Ishikawa (cell line): ENCODE measurements at regions not wholly inside any gene's neighbourhood (a gene's known extent, or its start where the extent isn't known, plus 50 kb on each side); places are given as distances from the start of the nearest gene placed in this dataset.

Experiments used
- CEBPB ChIP-seq: IDR thresholded peaks from 2 replicates; pipeline ENCODE4 v1.6.1; 2012
- CREB1 ChIP-seq: IDR thresholded peaks from 2 replicates; pipeline ENCODE4 v1.6.1; 2012; ENCODE audit warnings: low read depth
- EGR1 ChIP-seq: IDR thresholded peaks from 2 replicates; pipeline ENCODE4 v1.6.1; 2012
- EP300 ChIP-seq: IDR thresholded peaks from 2 replicates; pipeline ENCODE4 v1.6.1; 2012; ENCODE audit warnings: borderline replicate concordance
- FOXM1 ChIP-seq: IDR thresholded peaks from 2 replicates; pipeline ENCODE4 v1.6.1; 2012; ENCODE audit warnings: low read depth, borderline replicate concordance
- NFIC ChIP-seq: IDR thresholded peaks from 2 replicates; pipeline ENCODE4 v1.6.1; 2012
- RAD21 ChIP-seq: IDR thresholded peaks from 2 replicates; pipeline ENCODE4 v1.6.1; 2012; ENCODE audit warnings: low read depth
- TAF1 ChIP-seq: IDR thresholded peaks from 2 replicates; pipeline ENCODE4 v1.6.1; 2012; ENCODE audit warnings: low read depth, mild to moderate bottlenecking
- TCF12 ChIP-seq: IDR thresholded peaks from 2 replicates; pipeline ENCODE4 v1.6.1; 2012; ENCODE audit warnings: low read depth
- TEAD4 ChIP-seq: IDR thresholded peaks from 2 replicates; pipeline ENCODE4 v1.6.1; 2012
- YY1 ChIP-seq: IDR thresholded peaks from 2 replicates; pipeline ENCODE4 v1.6.1; 2012; ENCODE audit warnings: low read depth
- ZBTB7A ChIP-seq: IDR thresholded peaks from 2 replicates; pipeline ENCODE4 v1.6.1; 2012; ENCODE audit warnings: low read depth
- TF ChIP-seq, protein P1 (sequence below): IDR thresholded peaks from 2 replicates; pipeline ENCODE4 v1.6.1; 2012; ENCODE audit warnings: low read depth, mild to moderate bottlenecking
- TF ChIP-seq, protein P2 (sequence below): IDR thresholded peaks from 2 replicates; pipeline ENCODE4 v1.6.1; 2012
- TF ChIP-seq, protein P3 (sequence below): IDR thresholded peaks from 2 replicates; pipeline ENCODE4 v1.6.1; 2012

DNA sequence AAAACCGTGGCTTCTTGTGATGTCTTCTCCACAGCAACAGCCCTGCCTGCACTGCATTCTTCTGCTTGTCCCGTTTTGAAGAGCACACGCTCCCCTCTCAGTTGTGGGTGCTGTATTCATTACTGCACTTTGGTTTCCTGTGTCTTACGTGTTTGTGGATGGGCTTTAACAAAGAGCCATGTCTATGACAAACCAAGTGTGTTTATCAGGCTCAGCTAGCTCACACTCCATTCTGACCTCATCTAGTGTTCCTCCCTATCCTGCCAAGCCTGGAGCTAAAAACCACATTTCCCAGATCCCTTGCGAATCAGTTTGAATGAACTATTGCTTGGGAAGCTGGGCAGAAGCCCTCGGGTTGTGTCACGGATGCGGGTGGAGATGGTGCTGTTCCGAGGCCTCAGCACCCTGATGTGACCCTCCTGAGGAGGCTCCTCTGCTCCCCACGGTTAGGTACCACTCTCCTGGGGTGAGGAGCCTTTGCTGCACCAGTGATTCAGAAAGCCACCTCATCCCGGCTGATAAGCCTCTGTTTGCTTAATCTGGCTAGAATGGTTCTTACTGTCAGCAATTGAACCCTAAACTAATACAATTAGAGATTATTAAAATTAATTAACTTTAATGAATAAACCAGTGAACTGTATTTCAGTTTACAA is 116.5 kb downstream of the GALR1 start:
- no peak for TF ChIP-seq EP300

DNA sequence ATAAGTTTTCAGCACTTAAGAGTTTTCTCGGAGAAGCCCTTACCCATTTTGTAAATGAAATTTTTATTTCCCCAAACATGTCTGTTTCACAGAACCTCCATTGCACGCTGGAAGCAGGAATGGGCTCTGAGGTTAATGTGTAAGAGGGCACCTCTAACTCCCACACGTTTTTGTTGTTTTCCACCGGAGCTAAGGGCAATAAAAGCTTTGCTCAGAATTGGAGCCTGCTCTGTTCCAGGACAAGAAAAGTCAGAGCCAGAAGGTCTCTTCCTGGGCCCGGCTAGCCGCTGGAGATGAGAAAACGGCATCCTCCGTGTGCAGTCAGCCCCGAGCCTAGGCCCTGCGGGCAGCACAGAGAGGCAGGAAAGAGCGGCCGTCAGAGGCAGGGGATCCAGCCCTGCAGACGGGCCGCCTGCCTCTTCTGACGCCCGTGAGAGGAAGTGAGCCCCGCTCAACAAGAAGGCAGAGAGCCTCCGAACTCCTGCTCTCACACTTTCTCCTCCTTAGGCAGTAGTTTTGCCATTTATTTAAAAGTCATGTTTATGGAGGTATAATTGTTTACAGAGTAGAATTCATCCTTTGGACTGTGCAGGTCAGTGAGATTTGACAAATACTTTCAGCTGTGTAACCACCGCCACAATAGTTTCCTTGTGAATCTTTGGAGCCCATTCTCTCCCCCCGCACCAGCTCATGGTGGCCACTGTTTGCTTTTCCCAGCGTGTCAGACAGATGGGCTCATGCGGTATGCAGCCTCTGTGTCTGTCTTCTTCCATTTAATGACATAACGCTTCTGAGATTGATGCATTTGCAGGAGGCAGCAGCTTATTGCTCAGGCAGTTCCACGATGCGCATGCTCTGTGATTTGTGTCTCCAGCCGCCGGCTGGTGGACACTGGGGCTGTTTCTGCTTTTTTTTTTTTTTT is 117.3 kb downstream of the GALR1 start:
- TF ChIP-seq TEAD4 (no peak), TAF1 (no peak), NFIC (no peak), YY1 (no peak), RAD21 (no peak), TCF12 (no peak), CREB1 (no peak), EGR1 (no peak), FOXM1 (no peak), ZBTB7A (no peak), EP300 (no peak), CEBPB (no peak)
- TF ChIP-seq, protein P1, sequence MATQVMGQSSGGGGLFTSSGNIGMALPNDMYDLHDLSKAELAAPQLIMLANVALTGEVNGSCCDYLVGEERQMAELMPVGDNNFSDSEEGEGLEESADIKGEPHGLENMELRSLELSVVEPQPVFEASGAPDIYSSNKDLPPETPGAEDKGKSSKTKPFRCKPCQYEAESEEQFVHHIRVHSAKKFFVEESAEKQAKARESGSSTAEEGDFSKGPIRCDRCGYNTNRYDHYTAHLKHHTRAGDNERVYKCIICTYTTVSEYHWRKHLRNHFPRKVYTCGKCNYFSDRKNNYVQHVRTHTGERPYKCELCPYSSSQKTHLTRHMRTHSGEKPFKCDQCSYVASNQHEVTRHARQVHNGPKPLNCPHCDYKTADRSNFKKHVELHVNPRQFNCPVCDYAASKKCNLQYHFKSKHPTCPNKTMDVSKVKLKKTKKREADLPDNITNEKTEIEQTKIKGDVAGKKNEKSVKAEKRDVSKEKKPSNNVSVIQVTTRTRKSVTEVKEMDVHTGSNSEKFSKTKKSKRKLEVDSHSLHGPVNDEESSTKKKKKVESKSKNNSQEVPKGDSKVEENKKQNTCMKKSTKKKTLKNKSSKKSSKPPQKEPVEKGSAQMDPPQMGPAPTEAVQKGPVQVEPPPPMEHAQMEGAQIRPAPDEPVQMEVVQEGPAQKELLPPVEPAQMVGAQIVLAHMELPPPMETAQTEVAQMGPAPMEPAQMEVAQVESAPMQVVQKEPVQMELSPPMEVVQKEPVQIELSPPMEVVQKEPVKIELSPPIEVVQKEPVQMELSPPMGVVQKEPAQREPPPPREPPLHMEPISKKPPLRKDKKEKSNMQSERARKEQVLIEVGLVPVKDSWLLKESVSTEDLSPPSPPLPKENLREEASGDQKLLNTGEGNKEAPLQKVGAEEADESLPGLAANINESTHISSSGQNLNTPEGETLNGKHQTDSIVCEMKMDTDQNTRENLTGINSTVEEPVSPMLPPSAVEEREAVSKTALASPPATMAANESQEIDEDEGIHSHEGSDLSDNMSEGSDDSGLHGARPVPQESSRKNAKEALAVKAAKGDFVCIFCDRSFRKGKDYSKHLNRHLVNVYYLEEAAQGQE, result no peak
- TF ChIP-seq, protein P2, sequence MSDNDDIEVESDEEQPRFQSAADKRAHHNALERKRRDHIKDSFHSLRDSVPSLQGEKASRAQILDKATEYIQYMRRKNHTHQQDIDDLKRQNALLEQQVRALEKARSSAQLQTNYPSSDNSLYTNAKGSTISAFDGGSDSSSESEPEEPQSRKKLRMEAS, result no peak
- TF ChIP-seq, protein P3, sequence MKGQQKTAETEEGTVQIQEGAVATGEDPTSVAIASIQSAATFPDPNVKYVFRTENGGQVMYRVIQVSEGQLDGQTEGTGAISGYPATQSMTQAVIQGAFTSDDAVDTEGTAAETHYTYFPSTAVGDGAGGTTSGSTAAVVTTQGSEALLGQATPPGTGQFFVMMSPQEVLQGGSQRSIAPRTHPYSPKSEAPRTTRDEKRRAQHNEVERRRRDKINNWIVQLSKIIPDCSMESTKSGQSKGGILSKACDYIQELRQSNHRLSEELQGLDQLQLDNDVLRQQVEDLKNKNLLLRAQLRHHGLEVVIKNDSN, result no peak

DNA sequence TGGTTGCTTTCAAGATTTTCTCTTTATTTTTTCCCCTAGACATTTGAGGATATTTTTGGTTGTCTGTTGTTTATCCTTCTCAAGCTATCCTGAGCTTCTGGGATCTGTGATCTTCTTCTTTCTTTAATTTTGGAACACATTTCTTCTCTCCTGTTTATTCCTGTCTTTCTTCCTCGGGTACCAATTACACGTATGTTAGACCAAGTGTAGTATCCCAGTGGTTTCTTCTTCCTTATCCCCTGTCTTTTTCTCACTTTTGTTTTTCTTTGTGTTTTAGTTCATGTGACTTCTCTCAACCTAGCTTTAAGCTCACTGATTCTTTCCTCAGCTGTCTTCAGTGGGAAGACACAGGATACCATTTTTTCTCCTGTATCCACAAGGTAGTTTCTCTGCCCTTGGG is 120.0 kb downstream of the GALR1 start:
- TF ChIP-seq NFIC, result no peak
- TF ChIP-seq TAF1, result no peak
- no peak for TF ChIP-seq EP300
- no peak for TF ChIP-seq ZBTB7A
- TF ChIP-seq YY1, result no peak
- TF ChIP-seq, protein P2, result no peak
- TF ChIP-seq, protein P1, result no peak
- no peak for TF ChIP-seq TEAD4
- no peak for TF ChIP-seq RAD21
- no peak for TF ChIP-seq TCF12
- TF ChIP-seq CEBPB, result no peak
- TF ChIP-seq, protein P3, result no peak

DNA sequence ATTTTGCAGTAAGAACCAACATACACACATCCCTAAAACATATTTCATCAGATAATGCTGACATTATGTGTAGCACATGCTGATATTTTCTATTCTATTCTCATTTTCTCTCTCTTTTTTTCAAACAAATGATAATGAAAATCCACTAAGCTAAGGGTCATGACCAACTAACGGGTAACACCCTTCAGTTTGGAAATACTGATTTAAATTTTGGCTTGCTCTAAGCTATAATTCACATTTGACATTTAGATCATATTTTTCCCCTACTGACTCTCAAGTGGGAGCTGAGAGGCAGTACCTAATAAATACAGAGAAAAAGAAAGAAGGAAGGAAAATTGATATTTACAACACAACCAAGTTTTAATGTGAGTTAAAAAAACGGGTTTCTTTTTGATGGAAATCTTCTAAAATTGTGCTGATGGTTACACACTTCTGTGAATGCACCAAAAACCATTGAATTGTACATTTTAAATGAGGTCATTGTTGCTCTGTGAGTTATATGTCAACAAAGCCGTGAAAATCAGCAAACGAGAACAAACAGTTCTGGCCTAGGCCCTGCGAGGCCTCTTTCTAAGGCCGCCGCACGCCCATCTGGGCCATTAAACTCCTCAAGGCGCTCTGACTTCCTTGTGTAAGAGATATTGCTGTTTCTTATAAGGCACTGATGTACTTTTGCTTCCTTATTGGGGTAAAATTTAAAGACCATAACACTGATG is 124.2 kb downstream of the GALR1 start:
- TF ChIP-seq, protein P1, result no peak
- TF ChIP-seq EGR1, result no peak
- TF ChIP-seq, protein P2, result no peak
- no peak for TF ChIP-seq EP300
- no peak for TF ChIP-seq RAD21
- no peak for TF ChIP-seq TAF1
- TF ChIP-seq FOXM1, result no peak
- no peak for TF ChIP-seq YY1
- no peak for TF ChIP-seq ZBTB7A
- no peak for TF ChIP-seq TEAD4
- TF ChIP-seq, protein P3, result no peak
- no peak for TF ChIP-seq TCF12
- TF ChIP-seq CREB1, result no peak
- no peak for TF ChIP-seq NFIC
